Brain pericyte (primary cell): ENCODE measurements at regions not wholly inside any gene's neighbourhood (a gene's known extent, or its start where the extent isn't known, plus 50 kb on each side); places are given as distances from the start of the nearest gene placed in this dataset.

Source experiments
- DNase-seq: peaks from one replicate; pipeline ENCODE4 v3.0.0-alpha.2; 2012; ENCODE audit warnings: low read depth, low spot score

GRCh38 chr14:95466506-95466905 lies 49.9 kb downstream of the SYNE3 start:
- DNase-seq: no peak

DNA sequence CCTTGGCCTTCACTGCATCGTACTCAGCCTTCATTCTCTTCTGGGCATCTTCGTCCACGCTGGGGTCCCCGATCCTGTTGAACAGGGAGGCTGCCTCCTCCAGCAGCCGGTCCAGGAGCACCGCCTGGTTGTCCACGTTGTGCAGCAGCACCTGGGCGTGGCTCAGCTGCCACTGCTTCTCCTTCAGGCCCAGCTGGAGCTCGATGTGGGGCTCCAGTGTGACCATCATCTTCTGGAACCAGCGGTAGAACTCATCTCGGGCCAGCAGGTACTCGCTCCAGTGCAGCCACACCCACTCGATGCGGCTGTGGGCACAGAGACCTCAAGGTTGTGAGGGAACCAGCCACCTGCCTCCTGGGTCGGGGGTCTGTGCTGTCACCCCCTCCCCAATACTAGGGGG lies 50.5 kb downstream of the SYNE3 start:
- DNase-seq: no peak

DNA sequence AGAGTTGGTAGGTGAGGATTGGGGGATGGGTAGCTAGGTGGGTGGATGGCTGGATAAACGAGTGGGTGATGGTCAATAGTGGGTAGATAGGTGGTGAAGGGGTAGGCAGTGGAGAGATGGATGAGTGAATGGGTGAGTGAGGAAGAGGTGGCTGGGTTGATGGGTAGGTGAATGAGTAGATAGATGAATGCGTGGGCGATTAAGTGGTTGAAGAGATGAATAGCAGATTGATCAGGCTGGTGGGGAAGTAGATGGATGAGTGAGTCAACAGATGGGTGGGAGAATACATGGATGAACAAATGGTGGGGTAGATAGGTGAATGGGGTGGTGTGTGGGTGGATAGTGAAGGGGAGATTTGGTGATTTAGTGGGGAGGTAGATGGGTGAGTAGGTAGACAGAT lies 51.1 kb downstream of the SYNE3 start:
- no peak for DNase-seq

DNA sequence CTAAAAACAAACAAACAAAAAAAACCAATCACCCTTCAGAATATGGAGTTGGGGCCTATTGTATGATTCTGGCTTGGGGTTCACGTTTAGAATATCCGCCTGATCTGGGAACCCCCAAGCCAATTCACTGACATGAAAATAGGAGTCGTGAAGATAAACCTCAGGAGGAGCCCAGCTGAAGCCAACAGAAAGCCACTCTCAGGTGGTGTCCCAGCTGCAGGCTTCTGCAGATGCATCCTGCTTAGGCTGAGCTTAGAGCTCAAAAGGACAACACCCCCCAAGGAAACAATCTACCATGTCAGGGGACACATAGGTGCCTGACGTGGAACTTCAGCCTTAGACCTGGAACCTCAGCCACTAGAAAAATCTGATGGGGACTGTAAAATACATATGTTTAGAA lies 51.9 kb downstream of the SYNE3 start:
- DNase-seq: no peak

GRCh38 chr14:95464103-95464502 lies 52.3 kb downstream of the SYNE3 start:
- DNase-seq: no peak

GRCh38 chr14:95463171-95463901 lies 53.1 kb downstream of the SYNE3 start:
- no peak for DNase-seq

DNA sequence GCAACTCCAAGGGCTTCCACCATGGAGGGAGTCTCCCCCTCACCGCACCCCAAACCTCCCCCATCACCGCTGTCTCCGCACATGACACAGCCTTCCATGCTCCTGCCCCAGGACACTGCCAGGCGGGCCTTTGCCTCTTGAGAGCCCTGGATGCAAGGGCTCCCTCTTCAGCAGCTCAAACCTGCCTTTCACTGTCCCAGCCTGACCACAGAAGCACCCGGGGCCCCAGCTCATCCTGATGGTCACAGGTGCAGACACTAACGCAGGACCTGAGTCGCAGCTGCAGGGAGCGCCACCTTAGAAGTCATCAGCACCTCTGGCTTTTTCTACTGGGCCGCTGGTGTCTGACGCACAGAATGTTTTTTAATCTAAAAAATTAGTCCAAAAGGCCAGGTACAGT lies 54.0 kb downstream of the SYNE3 start:
- no peak for DNase-seq

DNA sequence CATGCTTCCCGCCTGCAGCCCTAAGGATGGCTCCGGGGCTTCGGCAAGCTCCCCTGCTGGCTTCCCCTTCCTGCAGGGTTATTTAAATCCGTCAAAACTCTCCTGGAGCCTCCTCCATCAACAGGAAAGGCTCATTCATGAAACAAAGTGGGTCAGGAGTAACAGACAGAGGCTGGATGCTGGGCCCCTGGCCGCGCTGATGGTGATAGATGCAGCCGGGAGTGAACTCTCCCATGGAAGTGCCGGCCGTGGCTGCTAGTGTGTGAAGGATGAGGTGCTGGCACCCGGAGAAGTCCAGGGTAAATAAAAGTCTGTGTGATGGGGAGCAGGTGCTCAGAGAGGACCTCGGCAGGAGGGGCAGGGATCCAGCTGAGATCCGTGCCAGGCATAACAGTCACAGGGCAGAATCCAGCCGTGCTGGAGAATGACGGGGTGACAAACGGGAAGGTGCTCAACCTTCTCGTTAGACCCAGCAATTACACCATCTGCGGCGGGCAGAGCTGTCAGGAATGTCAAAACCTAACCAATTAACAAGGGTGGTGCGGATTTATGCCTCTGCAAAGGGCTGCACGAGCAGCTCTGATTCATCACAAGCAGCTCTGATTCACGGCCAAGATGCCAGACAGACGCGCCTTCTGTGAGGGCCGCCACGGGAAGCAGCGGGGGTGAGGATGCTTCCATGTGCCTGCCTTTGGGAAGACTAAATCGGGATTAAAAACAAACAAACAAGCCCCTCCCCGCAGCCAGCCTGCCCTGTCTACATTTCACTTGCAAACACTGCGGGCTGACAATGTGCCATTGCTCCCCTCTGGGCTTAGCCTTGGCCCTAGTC lies 55.6 kb downstream of the SYNE3 start:
- DNase-seq: peak; percentile 54

- DNase-seq: no peak
Measured at GRCh38 chr14:95458906-95459305, 57.5 kb downstream of the SYNE3 start.

- DNase-seq: no peak
Measured at GRCh38 chr14:95458459-95458858, 58.0 kb downstream of the SYNE3 start.

DNA sequence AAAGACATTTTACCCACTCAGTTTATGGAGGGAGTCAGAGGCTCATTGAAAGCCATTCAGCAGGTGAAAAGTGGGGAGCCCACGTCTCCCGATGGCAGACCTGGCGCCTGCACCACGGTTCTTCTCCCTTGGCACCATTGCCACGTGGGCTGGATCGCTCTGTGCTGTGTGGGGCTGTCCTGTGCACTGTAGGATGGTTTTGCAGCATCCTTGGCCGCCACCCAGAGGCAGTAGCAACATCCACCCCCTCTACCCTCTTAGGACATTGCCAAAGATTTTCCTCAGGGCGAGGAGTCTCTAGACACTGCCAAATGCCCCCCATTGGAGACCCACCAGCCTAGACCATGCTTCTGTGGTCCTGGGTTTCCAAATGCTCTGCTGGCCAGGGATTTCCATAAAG lies 60.2 kb downstream of the SYNE3 start:
- DNase-seq: no peak

GRCh38 chr14:95455246-95455645 lies 61.2 kb downstream of the SYNE3 start:
- DNase-seq: no peak

GRCh38 chr14:95453713-95453980 lies 62.8 kb downstream of the SYNE3 start:
- DNase-seq: no peak

DNA sequence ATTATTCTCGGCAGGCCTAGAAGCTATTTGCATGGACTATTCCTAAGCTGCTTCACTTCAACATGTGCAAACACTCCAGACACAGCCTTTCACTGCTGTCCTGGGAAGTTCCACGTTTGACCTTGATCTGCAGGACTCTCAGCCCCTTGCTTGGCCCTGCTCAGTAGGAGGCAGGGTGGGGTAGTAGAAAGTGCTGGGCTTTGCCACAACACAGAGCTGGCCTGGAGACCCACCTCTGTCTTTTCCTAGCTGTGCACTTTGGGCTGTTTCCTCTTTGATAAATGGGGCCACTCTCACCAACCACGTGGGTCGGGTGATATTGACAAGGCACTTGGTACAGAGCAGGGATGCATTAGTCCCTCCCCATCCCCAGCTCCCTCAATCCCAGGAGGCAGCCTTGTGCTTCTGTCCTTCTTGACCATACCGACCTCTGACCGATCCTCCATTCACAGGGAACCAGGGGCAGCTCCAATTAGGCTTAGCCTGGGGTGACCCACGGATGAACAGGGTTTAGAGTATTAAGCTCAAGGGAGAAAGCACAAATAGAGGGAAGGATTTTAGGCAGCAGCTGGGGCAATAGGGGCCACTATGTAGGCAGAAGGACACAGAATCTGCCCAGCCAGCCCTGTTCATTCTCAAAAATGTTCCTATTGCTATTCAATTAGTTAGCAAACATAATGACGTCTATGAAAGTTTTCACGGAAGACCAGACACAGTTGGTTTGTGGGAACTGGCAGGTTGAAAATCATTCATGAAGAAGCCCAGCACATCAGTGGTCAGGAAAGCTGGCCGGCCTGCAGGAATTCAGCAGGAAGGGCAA lies 63.3 kb downstream of the SYNE3 start:
- no peak for DNase-seq

- DNase-seq: no peak
Measured at GRCh38 chr14:95452176-95452892, 64.1 kb downstream of the SYNE3 start.

GRCh38 chr14:95449131-95449530 lies 67.3 kb downstream of the SYNE3 start:
- no peak for DNase-seq

GRCh38 chr14:95446470-95446869 lies 70.0 kb downstream of the SYNE3 start:
- no peak for DNase-seq

GRCh38 chr14:95445676-95446075 lies 70.8 kb downstream of the SYNE3 start:
- no peak for DNase-seq

GRCh38 chr14:95445161-95445560 lies 71.3 kb downstream of the SYNE3 start:
- DNase-seq: no peak

DNA sequence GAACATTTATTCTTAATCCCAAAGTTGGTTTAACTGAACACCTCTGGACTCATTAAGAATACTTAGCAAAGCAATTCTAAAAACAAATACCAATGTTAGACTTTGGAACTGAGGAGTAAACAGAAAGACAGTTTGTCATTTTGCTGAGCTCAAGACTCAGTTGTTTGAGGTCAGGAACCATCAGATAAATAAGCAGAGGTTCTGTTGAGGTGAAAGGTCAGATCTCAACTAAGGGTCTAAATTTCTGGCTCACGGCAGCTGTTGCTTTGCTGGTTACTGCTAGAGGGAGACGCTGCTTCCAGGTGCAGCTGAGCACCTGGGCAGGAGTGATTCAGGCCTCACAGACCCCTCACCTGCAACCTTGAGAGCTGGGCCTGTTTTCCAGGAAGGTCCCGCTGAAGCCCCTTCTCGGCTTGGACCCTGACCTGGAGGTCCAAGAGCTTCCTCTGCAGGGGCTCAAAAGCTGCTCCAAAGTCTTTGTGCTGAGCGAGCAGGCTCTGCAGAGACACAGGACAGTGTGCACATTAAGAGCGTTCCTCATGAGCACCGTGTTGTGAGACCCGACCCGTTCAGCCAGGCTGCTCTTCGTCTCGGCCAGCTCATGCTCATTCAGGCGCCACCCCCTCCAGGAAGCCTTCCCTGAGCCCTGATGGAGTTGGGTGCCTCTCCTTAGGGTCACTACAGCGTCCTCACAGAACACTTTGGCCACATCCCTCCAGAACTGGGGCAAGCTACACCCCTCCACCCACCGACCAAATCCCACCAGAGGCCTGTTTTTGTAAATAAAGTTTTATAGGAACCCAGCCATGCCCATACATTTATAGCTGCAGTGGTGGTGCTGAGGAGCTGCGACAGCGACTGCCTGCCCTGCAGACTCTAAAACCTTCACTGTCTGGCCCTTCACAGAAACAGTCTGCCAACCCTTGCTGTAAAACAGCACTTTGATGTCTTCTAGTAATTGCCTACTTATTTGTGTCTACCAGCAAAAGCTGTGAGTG lies 72.0 kb downstream of the SYNE3 start:
- no peak for DNase-seq

- peak; percentile 26 for DNase-seq
Measured at GRCh38 chr14:95442633-95443021, 73.8 kb downstream of the SYNE3 start.
